Ovary (tissue), 7 donors: ENCODE measurements at regions not wholly inside any gene's neighbourhood (a gene's known extent, or its start where the extent isn't known, plus 50 kb on each side); places are given as distances from the start of the nearest gene placed in this dataset.

Experiments used
- DNase-seq, 5 donors: peaks; one replicate each; pipeline ENCODE4 v3.0.0-alpha.2; 2019 to 2020
- H3K27ac ChIP-seq, 2 donors: fragments of 200-600 bp; one replicate each; pipeline versions ENCODE4 v1.5.1 to v1.8.0; 2019 to 2022
- H3K27me3 ChIP-seq: fragments of 200-600 bp; one replicate; pipeline ENCODE4 v1.8.0; 2022
- H3K36me3 ChIP-seq: fragments of 200-600 bp; sonication (generic); one replicate; pipeline ENCODE4 v1.5.1; 2019
- H3K4me1 ChIP-seq: one replicate; pipeline ENCODE4 v1.8.1; 2013; ENCODE audit warnings: mild to moderate bottlenecking, moderate library complexity; ENCODE audit not compliant: insufficient read depth
- H3K4me3 ChIP-seq: fragments of 200-600 bp; sonication (generic); one replicate; pipeline ENCODE4 v1.5.1; 2017
- H3K9me3 ChIP-seq, 2 donors: fragments of 200-600 bp in 1 of 2; sonication (generic) in 1 of 2; one replicate each; pipeline versions ENCODE4 v1.5.1 to v1.8.1; 2013 to 2019; ENCODE audit warnings: mild to moderate bottlenecking in 1 of 2, moderate library complexity in 1 of 2
- EP300 ChIP-seq: sonication (generic); formaldehyde crosslinking; IDR thresholded peaks from one replicate; pipeline ENCODE4 v1.6.1; 2017; ENCODE audit warnings: antibody characterized with exemption
- POLR2A ChIP-seq: fragments of 450-650 bp; IDR thresholded peaks from one replicate; pipeline ENCODE4 v1.6.1; 2017; ENCODE audit warnings: antibody characterized with exemption, mild to moderate bottlenecking, moderate library complexity
- WGBS, 3 donors: extraction: QIAGEN DNeasy Blood & Tissue Kit in 1 of 3; methylation state at CpG; one replicate each; pipeline versions ENCODE4 v1.1.5 to v1.1.7; 2013 to 2017; 5-methylcytosine and 5-hydroxymethylcytosine counted together
- intact Hi-C, 4 donors: fragments of 100-400 bp; cut with DNase I; formaldehyde crosslinking; loops; one replicate each; pipeline versions ENCODE4 v1.11.0 to v1.15.1; 2022 to 2023
- TF ChIP-seq, protein P1 (sequence below), 3 donors: fragments of 450-650 bp in 2 of 3; fragments of 200-600 bp in 1 of 3; IDR thresholded peaks; one replicate each; pipeline versions ENCODE4 v1.5.1 to v1.8.0; 2016 to 2022; ENCODE audit warnings: antibody characterized with exemption in 3 of 3, mild to moderate bottlenecking in 1 of 3
- donor health status: DM: no; HTN: no; CAD: no; lungs with moderate emphysema.
- donor health status: DM: no; HTN: no; CAD: no.
- donor health status: Bipolar disorder and iron deficiency.
- donor health status: DM: no; HTN: no; CAD: no.
- donor health status: DM: yes; HTN: yes; CAD: no.

DNA sequence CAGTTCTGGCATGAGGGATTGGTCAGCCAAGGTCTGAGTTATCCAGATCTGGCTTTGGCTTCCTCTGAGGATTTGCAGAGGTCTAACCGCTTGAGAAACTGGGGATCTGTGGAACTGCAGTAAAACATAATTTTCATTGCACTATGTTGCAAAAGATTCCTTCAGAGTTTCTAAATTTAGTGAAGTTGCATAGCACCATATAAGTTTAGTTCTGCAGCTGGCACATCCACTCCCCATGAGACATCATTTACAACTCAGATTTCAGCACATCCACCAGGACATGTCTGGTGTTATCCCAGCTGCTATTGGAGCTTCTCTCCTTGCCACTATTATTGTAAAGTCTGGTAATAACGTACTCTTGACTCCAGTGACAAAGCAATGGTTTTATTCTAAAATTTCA lies 181.5 kb downstream of the CWF19L2 start:
- intact Hi-C loops, result no loop called here
- no peak for TF ChIP-seq POLR2A

DNA sequence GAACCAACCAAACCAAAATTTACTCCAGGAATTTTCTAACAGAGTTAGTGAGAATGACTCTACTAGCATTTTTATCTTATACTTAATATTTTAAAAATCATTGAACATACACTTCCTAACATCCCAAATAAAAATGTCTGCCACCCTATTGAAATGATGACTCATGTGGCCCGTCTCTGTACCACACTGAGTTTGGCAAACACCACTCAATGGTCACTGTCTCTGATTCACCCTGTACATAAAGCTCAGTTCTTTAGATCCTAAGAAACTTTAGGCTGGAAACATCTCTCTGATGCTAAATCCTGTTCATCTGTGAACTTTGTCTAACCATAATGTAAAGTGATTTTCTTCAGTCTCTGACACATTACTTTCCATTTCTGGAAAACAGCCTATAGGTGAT lies 182.0 kb downstream of the CWF19L2 start:
- intact Hi-C loops, result no loop called here

More for the DNA sequence above, 181.5 kb downstream of the CWF19L2 start:
- Histone ChIP-seq H3K36me3 (no peaks in the 10 kb centered on the region), H3K4me1 (no peaks in the 10 kb centered on the region), H3K27me3 (no peaks in the 10 kb centered on the region), H3K27ac (no peak overlapping the region), H3K9me3 (no peaks in the 10 kb centered on the region), H3K4me3 (no peak overlapping the region)
- WGBS, 3 donors, result 49 to 83% (median 66%) methylated on average over 2 of the region's 2 CpGs
- no peak for DNase-seq

DNA sequence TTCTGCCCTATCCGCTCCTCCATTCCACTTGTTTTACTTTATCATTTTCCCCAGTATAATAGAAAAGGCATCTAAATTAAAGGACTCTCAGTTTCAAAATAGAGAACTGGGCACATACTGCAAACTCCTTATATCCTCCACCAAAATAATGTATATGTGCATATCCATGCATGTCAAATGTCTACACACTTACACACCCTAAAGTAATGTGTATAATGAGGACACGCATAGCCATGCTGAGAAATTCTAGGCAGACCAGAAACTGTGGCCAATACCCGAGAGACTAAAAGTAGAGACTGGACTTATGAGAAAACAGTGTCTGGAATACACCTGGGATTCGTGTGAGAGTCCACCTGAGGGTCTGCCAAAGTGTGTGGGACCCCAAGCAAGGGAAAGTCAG lies 183.5 kb downstream of the CWF19L2 start:
- 89 to 90% (median 90%) methylated on average over 4 of the region's 4 CpGs for WGBS, 3 donors
- Histone ChIP-seq H3K4me3 (no peak overlapping the region), H3K36me3 (no peaks in the 10 kb centered on the region), H3K27ac (no peak overlapping the region), H3K4me1 (no peaks in the 10 kb centered on the region), H3K9me3 (no peaks in the 10 kb centered on the region), H3K27me3 (no peaks in the 10 kb centered on the region)
- TF ChIP-seq POLR2A (no peak), EP300 (no peak)
- TF ChIP-seq, protein P1, sequence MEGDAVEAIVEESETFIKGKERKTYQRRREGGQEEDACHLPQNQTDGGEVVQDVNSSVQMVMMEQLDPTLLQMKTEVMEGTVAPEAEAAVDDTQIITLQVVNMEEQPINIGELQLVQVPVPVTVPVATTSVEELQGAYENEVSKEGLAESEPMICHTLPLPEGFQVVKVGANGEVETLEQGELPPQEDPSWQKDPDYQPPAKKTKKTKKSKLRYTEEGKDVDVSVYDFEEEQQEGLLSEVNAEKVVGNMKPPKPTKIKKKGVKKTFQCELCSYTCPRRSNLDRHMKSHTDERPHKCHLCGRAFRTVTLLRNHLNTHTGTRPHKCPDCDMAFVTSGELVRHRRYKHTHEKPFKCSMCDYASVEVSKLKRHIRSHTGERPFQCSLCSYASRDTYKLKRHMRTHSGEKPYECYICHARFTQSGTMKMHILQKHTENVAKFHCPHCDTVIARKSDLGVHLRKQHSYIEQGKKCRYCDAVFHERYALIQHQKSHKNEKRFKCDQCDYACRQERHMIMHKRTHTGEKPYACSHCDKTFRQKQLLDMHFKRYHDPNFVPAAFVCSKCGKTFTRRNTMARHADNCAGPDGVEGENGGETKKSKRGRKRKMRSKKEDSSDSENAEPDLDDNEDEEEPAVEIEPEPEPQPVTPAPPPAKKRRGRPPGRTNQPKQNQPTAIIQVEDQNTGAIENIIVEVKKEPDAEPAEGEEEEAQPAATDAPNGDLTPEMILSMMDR (IDR thresholded peaks at IDR 0.05), result no peak
- no peak for DNase-seq
- intact Hi-C loops, result no loop called here

More for the DNA sequence above, 182.0 kb downstream of the CWF19L2 start:
- Histone ChIP-seq H3K9me3 (no peaks in the 10 kb centered on the region), H3K27me3 (no peaks in the 10 kb centered on the region), H3K36me3 (no peaks in the 10 kb centered on the region), H3K4me1 (no peaks in the 10 kb centered on the region), H3K27ac (no peak overlapping the region), H3K4me3 (no peak overlapping the region)
- 71 to 86% (median 77%) methylated on average over 1 of the region's 1 CpG for WGBS, 3 donors
- DNase-seq, result no peak
- TF ChIP-seq, protein P1 (IDR thresholded peaks at IDR 0.05), result no peak
- TF ChIP-seq POLR2A, result no peak
- TF ChIP-seq EP300, result no peak

DNA sequence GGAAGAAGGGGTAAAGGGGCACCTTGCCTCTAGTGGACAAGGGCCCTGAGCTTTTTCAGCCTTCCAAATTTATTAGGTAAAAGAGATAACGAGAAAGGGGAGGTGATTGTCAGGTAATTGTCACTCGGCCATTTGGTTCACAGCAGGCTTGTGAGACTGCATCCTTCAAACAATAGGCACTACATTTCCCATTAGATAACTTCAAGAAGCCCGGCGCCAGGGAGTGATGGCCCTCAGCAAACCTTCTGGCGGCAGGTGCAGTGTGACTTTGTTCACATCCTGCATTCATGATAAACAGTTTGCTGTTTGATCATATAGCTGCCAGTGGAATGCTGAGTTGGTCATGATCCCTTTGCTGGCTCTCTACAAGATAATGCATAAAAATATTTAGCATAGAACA lies 185.1 kb downstream of the CWF19L2 start:
- Histone ChIP-seq H3K27me3 (no peaks in the 10 kb centered on the region), H3K36me3 (no peaks in the 10 kb centered on the region), H3K27ac (no peak overlapping the region), H3K4me1 (no peaks in the 10 kb centered on the region), H3K9me3 (no peaks in the 10 kb centered on the region), H3K4me3 (no peak overlapping the region)
- intact Hi-C loops, result no loop called here
- 76 to 89% (median 84%) methylated on average over 5 of the region's 5 CpGs for WGBS, 3 donors
- no peak for DNase-seq
- TF ChIP-seq EP300 (no peak), POLR2A (no peak)
- TF ChIP-seq, protein P1 (IDR thresholded peaks at IDR 0.05), result no peak

DNA sequence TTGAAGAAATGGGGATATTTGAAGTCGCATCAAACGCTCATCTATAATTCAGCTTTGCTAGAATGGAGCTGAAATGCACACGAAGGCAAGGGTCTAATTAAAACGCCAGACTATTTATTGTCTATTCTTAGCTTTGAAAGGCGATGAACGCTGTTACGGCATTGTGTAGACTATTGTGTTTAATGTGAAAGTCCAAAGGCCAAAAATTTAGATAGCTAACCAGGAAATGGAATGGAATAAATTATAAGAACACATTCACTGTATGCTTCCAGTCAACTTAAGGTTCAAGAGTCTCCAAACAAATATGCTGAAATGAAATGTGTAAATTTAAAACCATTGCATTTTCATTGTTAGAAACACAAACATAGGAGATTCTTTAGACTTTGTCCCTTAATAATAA lies 186.2 kb downstream of the CWF19L2 start:
- Histone ChIP-seq H3K36me3 (no peaks in the 10 kb centered on the region), H3K27ac (no peak overlapping the region), H3K4me3 (no peak overlapping the region), H3K4me1 (no peaks in the 10 kb centered on the region), H3K9me3 (no peaks in the 10 kb centered on the region), H3K27me3 (no peaks in the 10 kb centered on the region)
- DNase-seq, result no peak
- intact Hi-C loops, result no loop called here
- WGBS, 3 donors, result 94 to 96% (median 95%) methylated on average over 7 of the region's 7 CpGs
- TF ChIP-seq, protein P1 (IDR thresholded peaks at IDR 0.05), result no peak
- no peak for TF ChIP-seq EP300
- TF ChIP-seq POLR2A, result no peak
